Thyroid gland (tissue), 4 donors: ENCODE measurements at regions not wholly inside any gene's neighbourhood (a gene's known extent, or its start where the extent isn't known, plus 50 kb on each side); places are given as distances from the start of the nearest gene placed in this dataset.

Experiments
- DNase-seq, 2 donors: peaks; one replicate each; pipeline ENCODE4 v3.0.0-alpha.2; 2019
- H3K27ac ChIP-seq, 3 donors: fragments of 200-600 bp; sonication (generic); 1 replicate in 2 of 3; 2 replicates in 1 of 3; pipeline ENCODE4 v1.5.1; 2016 to 2019; ENCODE audit warnings: mild to moderate bottlenecking in 1 of 3, moderate library complexity in 1 of 3
- H3K27me3 ChIP-seq: fragments of 200-600 bp; sonication (generic); one replicate; pipeline ENCODE4 v1.5.1; 2019
- H3K36me3 ChIP-seq, 2 donors: fragments of 200-600 bp; sonication (generic); one replicate each; pipeline ENCODE4 v1.5.1; 2016 to 2019
- H3K4me1 ChIP-seq, 2 donors: fragments of 200-600 bp; sonication (generic); one replicate each; pipeline ENCODE4 v1.5.1; 2017 to 2019
- H3K4me3 ChIP-seq, 3 donors: fragments of 200-600 bp; sonication (generic); replicated peaks in 1 of 3; 1 replicate in 2 of 3; 2 replicates in 1 of 3; pipeline ENCODE4 v1.5.1; 2016; ENCODE audit warnings: mild to moderate bottlenecking in 1 of 3
- H3K9me3 ChIP-seq: fragments of 200-600 bp; sonication (generic); one replicate; pipeline ENCODE4 v1.5.1; 2017
- POLR2A ChIP-seq, 2 donors: fragments of 450-650 bp; IDR thresholded peaks; one replicate each; pipeline ENCODE4 v1.6.1; 2017; ENCODE audit warnings: antibody characterized with exemption in 2 of 2, mild to moderate bottlenecking in 2 of 2, moderate library complexity in 1 of 2
- WGBS, 2 donors: methylation state at CpG; one replicate each; pipeline ENCODE4 v1.1.5; 2017; 5-methylcytosine and 5-hydroxymethylcytosine counted together
- intact Hi-C: fragments of 100-400 bp; cut with DNase I; formaldehyde crosslinking; loops from one replicate; pipeline ENCODE4 v1.15.1; 2023
- TF ChIP-seq, protein P1 (sequence below), 6 experiments: fragments of 200-600 bp in 3 of 6; fragments of 450-650 bp in 3 of 6; sonication (generic) in 3 of 6; IDR thresholded peaks; one replicate each; pipeline ENCODE4 v1.5.1; 2016 to 2019; ENCODE audit warnings: antibody characterized with exemption in 6 of 6, mild to moderate bottlenecking in 2 of 6, inconsistent platforms in 1 of 6, moderate library complexity in 1 of 6

DNA sequence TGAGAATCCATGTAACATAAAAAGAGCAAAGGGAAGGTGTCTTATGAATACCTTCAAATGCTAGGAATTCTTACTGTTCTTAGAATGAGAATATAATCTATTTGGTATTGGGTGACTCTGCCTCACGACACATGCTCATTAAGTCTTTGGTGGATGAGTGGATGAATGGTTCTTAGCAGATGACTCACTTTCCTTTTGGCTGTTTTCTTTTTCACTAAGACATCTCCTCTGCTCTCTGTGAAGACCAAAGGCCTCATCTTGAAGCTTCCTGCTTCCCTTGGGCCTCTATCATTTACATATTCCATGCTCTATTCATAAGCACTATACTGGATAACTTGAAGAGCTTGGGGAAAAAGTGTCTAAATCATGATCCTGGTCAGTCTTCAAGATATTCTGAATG is 468.1 kb downstream of the SPATA31D1 start:
- H3K9me3 ChIP-seq = no peaks in the 10 kb centered on the region
- H3K4me1 ChIP-seq = no peaks in the 10 kb centered on the region
- no peak for DNase-seq
- H3K27ac ChIP-seq = no peak overlapping the region
- H3K4me3 ChIP-seq = no peak overlapping the region
- no peaks in the 10 kb centered on the region for H3K27me3 ChIP-seq
- H3K36me3 ChIP-seq = no peaks in the 10 kb centered on the region
- TF ChIP-seq, protein P1, sequence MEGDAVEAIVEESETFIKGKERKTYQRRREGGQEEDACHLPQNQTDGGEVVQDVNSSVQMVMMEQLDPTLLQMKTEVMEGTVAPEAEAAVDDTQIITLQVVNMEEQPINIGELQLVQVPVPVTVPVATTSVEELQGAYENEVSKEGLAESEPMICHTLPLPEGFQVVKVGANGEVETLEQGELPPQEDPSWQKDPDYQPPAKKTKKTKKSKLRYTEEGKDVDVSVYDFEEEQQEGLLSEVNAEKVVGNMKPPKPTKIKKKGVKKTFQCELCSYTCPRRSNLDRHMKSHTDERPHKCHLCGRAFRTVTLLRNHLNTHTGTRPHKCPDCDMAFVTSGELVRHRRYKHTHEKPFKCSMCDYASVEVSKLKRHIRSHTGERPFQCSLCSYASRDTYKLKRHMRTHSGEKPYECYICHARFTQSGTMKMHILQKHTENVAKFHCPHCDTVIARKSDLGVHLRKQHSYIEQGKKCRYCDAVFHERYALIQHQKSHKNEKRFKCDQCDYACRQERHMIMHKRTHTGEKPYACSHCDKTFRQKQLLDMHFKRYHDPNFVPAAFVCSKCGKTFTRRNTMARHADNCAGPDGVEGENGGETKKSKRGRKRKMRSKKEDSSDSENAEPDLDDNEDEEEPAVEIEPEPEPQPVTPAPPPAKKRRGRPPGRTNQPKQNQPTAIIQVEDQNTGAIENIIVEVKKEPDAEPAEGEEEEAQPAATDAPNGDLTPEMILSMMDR (IDR thresholded peaks at IDR 0.05) = no peak
- TF ChIP-seq POLR2A (IDR thresholded peaks at IDR 0.05) = no peak
- intact Hi-C loops = no loop called here
- 90 to 98% methylated on average over 1 of the region's 1 CpG for WGBS, 2 donors

- intact Hi-C loops = no loop called here
- H3K36me3 ChIP-seq = no peaks in the 10 kb centered on the region
- H3K9me3 ChIP-seq = no peaks in the 10 kb centered on the region
- no peak overlapping the region for H3K27ac ChIP-seq
- no peak overlapping the region for H3K4me3 ChIP-seq
- 48 to 49% methylated on average over 2 of the region's 2 CpGs for whole genome bisulfite sequencing, 2 donors
- no peak for DNase-seq
- TF ChIP-seq, protein P1 (IDR thresholded peaks at IDR 0.05) = no peak
- TF ChIP-seq POLR2A (IDR thresholded peaks at IDR 0.05) = no peak
- H3K4me1 ChIP-seq = no peaks in the 10 kb centered on the region
- no peaks in the 10 kb centered on the region for H3K27me3 ChIP-seq
Measured at GRCh38 chr9:82457298-82457697, 468.7 kb downstream of the SPATA31D1 start.

DNA sequence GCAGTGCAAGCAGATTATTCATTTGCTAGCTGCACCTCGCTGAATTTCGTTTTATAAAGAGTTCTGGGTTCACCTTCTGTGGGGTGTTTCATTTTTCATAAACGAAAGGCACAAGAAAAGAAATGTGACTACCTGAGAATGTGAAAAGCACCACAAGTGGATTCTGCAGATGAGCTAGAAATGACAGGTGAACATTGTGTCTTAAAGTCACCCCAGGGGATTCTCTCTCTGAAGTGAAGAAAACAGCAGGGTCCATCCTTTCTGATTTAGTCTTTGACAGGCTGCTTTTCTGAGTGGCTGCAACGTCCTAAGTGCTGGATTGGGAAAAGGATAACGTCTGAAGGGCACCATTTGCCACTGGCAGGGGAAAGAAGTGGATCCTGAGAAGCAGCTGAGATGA is 469.3 kb downstream of the SPATA31D1 start:
- no peak for DNase-seq
- H3K27me3 ChIP-seq = no peaks in the 10 kb centered on the region
- H3K4me1 ChIP-seq = no peaks in the 10 kb centered on the region
- no peak overlapping the region for H3K27ac ChIP-seq
- 78 to 83% methylated on average over 5 of the region's 5 CpGs for WGBS, 2 donors
- no peak overlapping the region for H3K4me3 ChIP-seq
- H3K36me3 ChIP-seq = no peaks in the 10 kb centered on the region
- TF ChIP-seq, protein P1 (IDR thresholded peaks at IDR 0.05) = no peak
- TF ChIP-seq POLR2A (IDR thresholded peaks at IDR 0.05) = no peak
- intact Hi-C loops = no loop called here
- H3K9me3 ChIP-seq = no peaks in the 10 kb centered on the region

DNA sequence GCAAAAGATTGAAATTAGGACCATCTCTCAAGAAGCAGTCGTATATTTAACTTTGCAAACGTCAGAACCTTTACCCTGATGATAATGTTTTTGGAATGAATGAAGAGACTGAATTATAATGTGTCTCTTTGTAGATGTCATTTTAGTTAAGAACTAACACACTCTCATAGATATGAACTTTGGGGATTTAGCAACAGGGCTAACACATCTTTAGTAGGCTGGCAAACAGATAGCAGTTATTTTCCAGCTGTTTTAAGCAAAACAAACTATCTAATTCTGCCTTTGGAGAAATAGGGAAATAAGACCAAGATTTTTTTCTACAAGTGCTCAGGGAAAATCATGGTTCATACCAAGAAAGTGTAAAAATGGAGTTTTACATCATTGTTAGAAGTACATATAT is 469.7 kb downstream of the SPATA31D1 start:
- 83 to 84% methylated on average over 2 of the region's 2 CpGs for WGBS, 2 donors

GRCh38 chr9:82466616-82467260 is 478.2 kb downstream of the SPATA31D1 start:
- peak; percentile 53 to 62 for DNase-seq
- no peaks in the 10 kb centered on the region for H3K4me1 ChIP-seq
- TF ChIP-seq POLR2A (IDR thresholded peaks at IDR 0.05) = no peak
- TF ChIP-seq, protein P1 (IDR thresholded peaks at IDR 0.05) = peak in 5 of 6 experiments; percentile 14 to 66 (median 58)
- no peak overlapping the region for H3K4me3 ChIP-seq
- no peak overlapping the region for H3K27ac ChIP-seq
- intact Hi-C loops = no loop called here
- 45 to 50% methylated on average over 11 of the region's 11 CpGs for WGBS, 2 donors
- H3K9me3 ChIP-seq = no peaks in the 10 kb centered on the region
- no peaks in the 10 kb centered on the region for H3K27me3 ChIP-seq
- no peaks in the 10 kb centered on the region for H3K36me3 ChIP-seq

More for the DNA sequence above, 469.7 kb downstream of the SPATA31D1 start:
- H3K27me3 ChIP-seq = no peaks in the 10 kb centered on the region
- H3K9me3 ChIP-seq = no peaks in the 10 kb centered on the region
- TF ChIP-seq, protein P1 (IDR thresholded peaks at IDR 0.05) = no peak
- TF ChIP-seq POLR2A (IDR thresholded peaks at IDR 0.05) = no peak
- no peak overlapping the region for H3K27ac ChIP-seq
- no peaks in the 10 kb centered on the region for H3K36me3 ChIP-seq
- no peaks in the 10 kb centered on the region for H3K4me1 ChIP-seq
- intact Hi-C loops = no loop called here
- no peak overlapping the region for H3K4me3 ChIP-seq
- no peak for DNase-seq
